Ovary (tissue), 7 donors: ENCODE measurements at regions not wholly inside any gene's neighbourhood (a gene's known extent, or its start where the extent isn't known, plus 50 kb on each side); places are given as distances from the start of the nearest gene placed in this dataset.

Source experiments
- DNase-seq, 5 donors: peaks; one replicate each; pipeline ENCODE4 v3.0.0-alpha.2; 2019 to 2020
- H3K27ac ChIP-seq, 2 donors: fragments of 200-600 bp; one replicate each; pipeline versions ENCODE4 v1.5.1 to v1.8.0; 2019 to 2022
- H3K27me3 ChIP-seq: fragments of 200-600 bp; one replicate; pipeline ENCODE4 v1.8.0; 2022
- H3K36me3 ChIP-seq: fragments of 200-600 bp; sonication (generic); one replicate; pipeline ENCODE4 v1.5.1; 2019
- H3K4me1 ChIP-seq: one replicate; pipeline ENCODE4 v1.8.1; 2013; ENCODE audit warnings: mild to moderate bottlenecking, moderate library complexity; ENCODE audit not compliant: insufficient read depth
- H3K4me3 ChIP-seq: fragments of 200-600 bp; sonication (generic); one replicate; pipeline ENCODE4 v1.5.1; 2017
- H3K9me3 ChIP-seq, 2 donors: fragments of 200-600 bp in 1 of 2; sonication (generic) in 1 of 2; one replicate each; pipeline versions ENCODE4 v1.5.1 to v1.8.1; 2013 to 2019; ENCODE audit warnings: mild to moderate bottlenecking in 1 of 2, moderate library complexity in 1 of 2
- EP300 ChIP-seq: sonication (generic); formaldehyde crosslinking; IDR thresholded peaks from one replicate; pipeline ENCODE4 v1.6.1; 2017; ENCODE audit warnings: antibody characterized with exemption
- POLR2A ChIP-seq: fragments of 450-650 bp; IDR thresholded peaks from one replicate; pipeline ENCODE4 v1.6.1; 2017; ENCODE audit warnings: antibody characterized with exemption, mild to moderate bottlenecking, moderate library complexity
- WGBS, 3 donors: extraction: QIAGEN DNeasy Blood & Tissue Kit in 1 of 3; methylation state at CpG; one replicate each; pipeline versions ENCODE4 v1.1.5 to v1.1.7; 2013 to 2017; 5-methylcytosine and 5-hydroxymethylcytosine counted together
- intact Hi-C, 4 donors: fragments of 100-400 bp; cut with DNase I; formaldehyde crosslinking; loops; one replicate each; pipeline versions ENCODE4 v1.11.0 to v1.15.1; 2022 to 2023
- TF ChIP-seq, protein P1 (sequence below), 3 donors: fragments of 450-650 bp in 2 of 3; fragments of 200-600 bp in 1 of 3; IDR thresholded peaks; one replicate each; pipeline versions ENCODE4 v1.5.1 to v1.8.0; 2016 to 2022; ENCODE audit warnings: antibody characterized with exemption in 3 of 3, mild to moderate bottlenecking in 1 of 3
- donor health status: DM: no; HTN: no; CAD: no; lungs with moderate emphysema.
- donor health status: DM: no; HTN: no; CAD: no.
- donor health status: Bipolar disorder and iron deficiency.
- donor health status: DM: no; HTN: no; CAD: no.
- donor health status: DM: yes; HTN: yes; CAD: no.

DNA sequence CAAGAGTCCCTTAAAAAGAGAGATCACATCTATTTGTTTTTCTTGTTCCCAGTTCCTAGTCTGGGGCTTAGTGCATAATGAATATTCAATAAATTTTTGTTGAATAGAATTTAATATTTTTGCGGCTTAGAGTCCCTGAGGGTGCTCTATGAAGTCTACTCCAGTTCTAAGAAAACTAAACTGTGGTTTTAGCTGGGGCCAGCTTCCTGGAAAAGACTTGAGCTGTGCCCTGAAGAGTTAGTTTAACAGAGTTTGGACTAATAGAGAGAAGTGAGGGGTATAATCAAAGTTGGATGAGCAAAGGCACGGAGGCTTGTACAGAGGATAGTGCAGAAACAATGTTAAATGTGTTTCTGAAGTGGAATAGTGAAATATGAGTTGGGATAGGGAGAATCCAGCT is 168.9 kb downstream of the FASLG start:
- intact Hi-C loops, result loop anchor here in 1 of 4 donors (10.0 kb wide), 1 partner anchor 367 kb away; no protein-coding TSS in a partner anchor
- Histone ChIP-seq H3K9me3 (no peaks in the 10 kb centered on the region), H3K36me3 (no peaks in the 10 kb centered on the region), H3K27ac (no peak overlapping the region), H3K4me1 (no peaks in the 10 kb centered on the region), H3K27me3 (no peaks in the 10 kb centered on the region), H3K4me3 (no peak overlapping the region)
- WGBS, 3 donors, result 92 to 96% (median 95%) methylated on average over 2 of the region's 2 CpGs
- TF ChIP-seq, protein P1, sequence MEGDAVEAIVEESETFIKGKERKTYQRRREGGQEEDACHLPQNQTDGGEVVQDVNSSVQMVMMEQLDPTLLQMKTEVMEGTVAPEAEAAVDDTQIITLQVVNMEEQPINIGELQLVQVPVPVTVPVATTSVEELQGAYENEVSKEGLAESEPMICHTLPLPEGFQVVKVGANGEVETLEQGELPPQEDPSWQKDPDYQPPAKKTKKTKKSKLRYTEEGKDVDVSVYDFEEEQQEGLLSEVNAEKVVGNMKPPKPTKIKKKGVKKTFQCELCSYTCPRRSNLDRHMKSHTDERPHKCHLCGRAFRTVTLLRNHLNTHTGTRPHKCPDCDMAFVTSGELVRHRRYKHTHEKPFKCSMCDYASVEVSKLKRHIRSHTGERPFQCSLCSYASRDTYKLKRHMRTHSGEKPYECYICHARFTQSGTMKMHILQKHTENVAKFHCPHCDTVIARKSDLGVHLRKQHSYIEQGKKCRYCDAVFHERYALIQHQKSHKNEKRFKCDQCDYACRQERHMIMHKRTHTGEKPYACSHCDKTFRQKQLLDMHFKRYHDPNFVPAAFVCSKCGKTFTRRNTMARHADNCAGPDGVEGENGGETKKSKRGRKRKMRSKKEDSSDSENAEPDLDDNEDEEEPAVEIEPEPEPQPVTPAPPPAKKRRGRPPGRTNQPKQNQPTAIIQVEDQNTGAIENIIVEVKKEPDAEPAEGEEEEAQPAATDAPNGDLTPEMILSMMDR (IDR thresholded peaks at IDR 0.05), result no peak
- no peak for TF ChIP-seq POLR2A
- TF ChIP-seq EP300, result no peak
- DNase-seq, result no peak

DNA sequence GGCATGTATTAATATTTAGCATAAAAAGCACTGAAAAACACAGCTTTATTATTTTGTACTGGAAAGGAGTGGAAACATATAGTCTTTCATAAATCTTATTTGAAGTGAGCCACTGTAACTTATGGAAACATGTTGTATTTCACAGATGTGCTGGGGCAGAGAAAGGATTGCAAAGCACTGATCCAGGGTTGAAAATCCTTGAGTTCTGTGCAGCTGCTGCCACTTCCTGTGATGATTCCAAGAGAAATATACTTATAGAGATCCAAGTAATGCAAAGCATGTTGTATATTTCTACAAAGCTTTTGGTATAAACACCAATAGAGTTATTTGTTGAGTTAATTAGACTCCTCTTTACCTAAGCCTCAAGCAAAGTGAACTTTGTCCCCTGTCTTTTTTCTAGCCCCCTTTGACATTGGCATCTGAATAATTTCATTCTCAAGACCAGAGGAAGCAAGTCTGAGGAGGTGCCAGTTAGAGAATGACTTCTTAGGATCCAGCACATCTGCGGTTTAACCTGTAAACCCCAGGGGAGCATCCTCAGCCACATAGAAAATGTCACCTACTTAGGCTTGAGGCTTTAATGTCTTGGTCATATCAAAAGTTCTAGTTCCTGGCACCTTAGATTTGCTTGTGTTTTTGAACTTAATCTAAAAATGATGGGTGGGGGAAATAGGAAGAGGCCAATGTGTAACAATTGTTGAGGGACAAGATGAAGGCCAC is 173.3 kb downstream of the FASLG start:
- WGBS, 3 donors, result 74 to 81% (median 79%) methylated on average over 1 of the region's 1 CpG
- H3K27me3 ChIP-seq, result no peaks in the 10 kb centered on the region
- no peak overlapping the region for H3K27ac ChIP-seq
- intact Hi-C loops, result no loop called here
- no peaks in the 10 kb centered on the region for H3K4me1 ChIP-seq
- H3K36me3 ChIP-seq, result no peaks in the 10 kb centered on the region
- TF ChIP-seq EP300, result no peak
- no peak for TF ChIP-seq POLR2A
- TF ChIP-seq, protein P1 (IDR thresholded peaks at IDR 0.05), result no peak
- no peaks in the 10 kb centered on the region for H3K9me3 ChIP-seq
- H3K4me3 ChIP-seq, result no peak overlapping the region
- no peak for DNase-seq

DNA sequence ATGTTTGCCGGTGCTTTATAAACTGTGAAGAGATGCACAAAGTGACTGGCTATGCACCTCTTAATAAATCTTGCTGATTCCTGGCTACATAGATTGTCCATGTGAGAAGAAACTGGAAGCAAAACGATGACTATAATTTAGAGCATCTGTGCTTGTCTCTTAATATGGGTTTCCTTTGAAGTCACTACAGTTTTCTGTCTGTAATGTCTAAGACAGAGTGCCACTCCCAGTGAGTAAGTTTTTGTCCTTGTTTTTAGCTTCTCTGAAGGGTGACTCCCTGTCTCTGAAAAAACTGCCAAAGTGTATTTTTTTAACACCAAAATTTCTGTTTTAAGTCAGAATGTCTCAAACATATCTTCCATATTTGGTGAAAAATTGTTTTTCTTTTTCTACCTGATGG is 175.1 kb downstream of the FASLG start:
- TF ChIP-seq POLR2A, result no peak
- TF ChIP-seq, protein P1 (IDR thresholded peaks at IDR 0.05), result no peak
- TF ChIP-seq EP300, result no peak
- Histone ChIP-seq H3K4me1 (no peaks in the 10 kb centered on the region), H3K36me3 (no peaks in the 10 kb centered on the region), H3K9me3 (no peaks in the 10 kb centered on the region), H3K27me3 (no peaks in the 10 kb centered on the region), H3K4me3 (no peak overlapping the region), H3K27ac (no peak overlapping the region)
- intact Hi-C loops, result no loop called here
- DNase-seq, result no peak
- WGBS, 3 donors, result 40 to 62% (median 61%) methylated on average over 2 of the region's 2 CpGs

GRCh38 chr1:172834609-172835008 is 175.7 kb downstream of the FASLG start:
- H3K4me1 ChIP-seq, result no peaks in the 10 kb centered on the region
- no peak for DNase-seq
- intact Hi-C loops, result no loop called here
- H3K27me3 ChIP-seq, result no peaks in the 10 kb centered on the region
- WGBS, 3 donors, result 68 to 78% (median 77%) methylated on average over 5 of the region's 5 CpGs
- no peak overlapping the region for H3K4me3 ChIP-seq
- no peaks in the 10 kb centered on the region for H3K36me3 ChIP-seq
- TF ChIP-seq, protein P1 (IDR thresholded peaks at IDR 0.05), result no peak
- no peak for TF ChIP-seq EP300
- TF ChIP-seq POLR2A, result no peak
- H3K27ac ChIP-seq, result no peak overlapping the region
- no peaks in the 10 kb centered on the region for H3K9me3 ChIP-seq
